ENCODE measurements at regions not wholly inside any gene's neighbourhood (a gene's known extent, or its start where the extent isn't known, plus 50 kb on each side); places are given as distances from the start of the nearest gene placed in this dataset.

DNA sequence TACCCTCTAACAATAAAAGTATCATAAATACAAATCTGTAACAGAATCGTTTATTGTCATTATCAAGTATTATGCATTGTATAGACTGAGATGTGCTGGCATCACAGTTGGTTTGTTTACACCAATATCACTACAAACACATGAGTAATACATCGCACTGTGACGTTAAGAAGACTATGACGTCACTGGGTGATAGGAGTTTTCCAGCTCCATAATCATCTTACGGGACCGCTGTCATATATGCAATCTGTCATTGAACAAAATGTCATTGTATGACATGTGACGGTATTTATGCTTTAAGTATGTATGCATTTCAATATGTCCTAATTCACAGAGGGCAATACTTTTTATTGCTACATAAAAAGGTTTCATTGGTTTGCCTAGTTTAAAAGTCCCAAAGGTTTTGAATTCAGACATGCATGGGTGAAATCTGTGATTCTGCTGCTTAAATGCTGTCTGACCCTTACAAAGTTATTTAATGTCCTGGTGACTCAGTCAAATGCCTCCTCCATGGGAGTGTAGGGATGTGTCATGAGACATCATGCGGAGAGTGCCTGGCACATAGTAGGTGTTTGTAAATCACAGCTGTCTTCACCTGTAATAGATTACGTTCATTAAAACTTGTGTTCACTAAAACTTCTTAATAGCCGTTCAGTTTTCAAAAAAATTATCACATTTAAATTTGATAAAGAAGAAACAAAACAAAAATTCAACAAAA, 160.7 kb upstream of the PDE10A start:
- TF ChIP-seq, protein P1, sequence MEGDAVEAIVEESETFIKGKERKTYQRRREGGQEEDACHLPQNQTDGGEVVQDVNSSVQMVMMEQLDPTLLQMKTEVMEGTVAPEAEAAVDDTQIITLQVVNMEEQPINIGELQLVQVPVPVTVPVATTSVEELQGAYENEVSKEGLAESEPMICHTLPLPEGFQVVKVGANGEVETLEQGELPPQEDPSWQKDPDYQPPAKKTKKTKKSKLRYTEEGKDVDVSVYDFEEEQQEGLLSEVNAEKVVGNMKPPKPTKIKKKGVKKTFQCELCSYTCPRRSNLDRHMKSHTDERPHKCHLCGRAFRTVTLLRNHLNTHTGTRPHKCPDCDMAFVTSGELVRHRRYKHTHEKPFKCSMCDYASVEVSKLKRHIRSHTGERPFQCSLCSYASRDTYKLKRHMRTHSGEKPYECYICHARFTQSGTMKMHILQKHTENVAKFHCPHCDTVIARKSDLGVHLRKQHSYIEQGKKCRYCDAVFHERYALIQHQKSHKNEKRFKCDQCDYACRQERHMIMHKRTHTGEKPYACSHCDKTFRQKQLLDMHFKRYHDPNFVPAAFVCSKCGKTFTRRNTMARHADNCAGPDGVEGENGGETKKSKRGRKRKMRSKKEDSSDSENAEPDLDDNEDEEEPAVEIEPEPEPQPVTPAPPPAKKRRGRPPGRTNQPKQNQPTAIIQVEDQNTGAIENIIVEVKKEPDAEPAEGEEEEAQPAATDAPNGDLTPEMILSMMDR (IDR thresholded peaks at IDR 0.05; ENCODE audit: poor library complexity), result no peak
- TF ChIP-seq EZH2phosphoT487 (IDR thresholded peaks at IDR 0.05; ENCODE audit: low read depth, severe bottlenecking, unreplicated experiment), result no peak

All from hepatocyte (in vitro differentiated cells).